GM18517 (cell line): ENCODE measurements at regions not wholly inside any gene's neighbourhood (a gene's known extent, or its start where the extent isn't known, plus 50 kb on each side); places are given as distances from the start of the nearest gene placed in this dataset.

Source experiments
- ATAC-seq: cut with Tn5 transposase; IDR thresholded peaks from one replicate; pipeline ENCODE4 v1.9.1; 2021; ENCODE audit warnings: mild to moderate bottlenecking, moderate library complexity; ENCODE audit not compliant: unreplicated experiment

GRCh38 chr6:140940251-140940925, 1192.3 kb upstream of the GJE1 start:
- no peak for ATAC-seq

GRCh38 chr6:140932909-140933308, 1199.8 kb upstream of the GJE1 start:
- ATAC-seq: no peak

GRCh38 chr6:140931581-140931980, 1201.1 kb upstream of the GJE1 start:
- no peak for ATAC-seq

DNA sequence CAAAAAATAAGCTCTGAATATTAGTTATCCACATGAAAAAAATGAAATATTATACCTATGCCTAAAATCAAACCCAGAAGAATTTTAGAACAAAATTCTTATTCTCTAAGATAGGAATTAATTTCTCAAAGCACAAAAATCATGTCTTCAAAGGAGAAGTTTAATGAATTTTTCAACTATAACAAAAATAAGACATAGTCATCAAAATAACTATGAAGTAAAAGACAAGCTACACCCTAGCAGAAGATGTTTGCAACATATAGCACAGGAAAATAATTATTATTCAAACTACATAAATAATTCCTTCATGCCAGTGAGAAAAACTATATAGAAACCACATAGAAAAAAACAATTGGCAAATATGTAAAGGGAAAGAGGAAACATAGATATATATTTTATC, 1203.6 kb upstream of the GJE1 start:
- no peak for ATAC-seq

DNA sequence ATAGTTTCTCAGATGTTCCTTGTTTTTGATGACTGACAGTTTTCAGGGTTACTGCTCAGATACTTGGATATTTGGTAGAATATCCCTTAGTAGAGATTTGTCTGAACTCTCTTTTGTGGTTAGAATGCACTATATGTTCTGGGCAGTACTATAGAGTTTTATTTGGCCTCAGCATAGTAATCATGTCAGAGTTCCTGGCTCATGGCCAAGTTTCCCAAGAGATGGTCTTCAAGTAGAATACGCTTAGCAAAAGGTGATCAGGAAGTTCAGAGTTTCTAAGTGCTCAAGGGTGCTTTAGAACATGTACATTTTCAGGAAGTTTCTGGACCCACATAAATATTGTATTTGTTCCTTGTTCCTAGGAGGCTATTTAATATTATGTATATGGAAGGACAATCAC, 1209.7 kb upstream of the GJE1 start:
- ATAC-seq: no peak

DNA sequence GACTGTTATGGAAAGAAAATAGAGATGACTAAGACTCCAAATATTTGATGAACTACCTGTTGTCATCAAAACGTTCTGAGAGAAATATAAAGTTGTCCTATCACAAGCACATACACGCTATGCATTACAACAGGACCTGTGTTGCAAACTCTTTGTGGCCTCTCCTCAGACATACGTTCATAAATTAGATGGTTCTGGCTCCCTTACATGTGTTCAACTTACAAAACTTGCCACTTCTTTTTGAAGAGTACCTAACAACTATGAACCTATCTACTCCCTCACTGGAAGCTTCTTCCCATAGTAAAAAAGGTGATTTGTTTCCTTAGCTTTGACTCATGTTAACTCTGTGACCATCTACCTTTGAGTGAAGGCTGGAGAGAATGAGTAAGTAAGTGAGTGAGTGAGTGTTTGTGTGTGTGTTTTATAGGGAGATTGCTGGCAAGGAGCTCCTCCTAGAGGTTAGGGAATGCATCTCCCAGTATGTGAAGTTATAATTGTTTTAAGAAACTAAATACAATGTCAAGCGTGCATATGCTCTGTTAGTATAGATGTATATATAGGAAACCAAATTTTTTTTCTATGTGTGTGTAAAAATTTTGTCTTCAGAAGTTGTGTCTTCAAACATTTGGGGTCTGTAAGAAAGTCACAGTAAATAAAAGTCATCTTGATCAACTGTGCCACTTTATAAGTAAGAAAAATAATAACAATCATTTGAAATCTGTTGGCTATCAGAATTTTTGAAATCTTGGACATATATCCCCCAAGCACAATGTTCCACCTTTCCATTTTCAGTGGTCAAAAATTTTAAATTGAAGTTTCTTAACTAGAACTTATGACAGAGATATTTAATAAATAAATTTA, 1211.1 kb upstream of the GJE1 start:
- no peak for ATAC-seq

DNA sequence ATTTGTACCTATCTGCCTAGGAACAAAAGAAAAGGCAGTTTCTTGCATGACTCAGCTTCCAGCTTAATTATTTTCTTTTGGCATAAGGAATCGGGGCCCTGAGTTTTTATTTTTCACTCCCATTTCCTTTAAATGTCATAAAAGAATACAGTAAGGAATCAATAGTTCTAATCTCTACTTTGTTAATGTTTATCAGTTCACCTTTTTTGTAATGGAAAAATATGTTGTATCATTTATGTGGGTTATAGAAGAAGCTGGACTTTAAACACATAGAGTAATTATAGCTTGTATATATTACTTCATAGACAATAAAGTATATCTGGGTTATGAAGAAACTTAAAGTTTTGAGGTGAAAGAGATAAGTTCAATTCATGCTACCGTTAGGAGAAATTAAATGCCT, 1214.8 kb upstream of the GJE1 start:
- ATAC-seq: no peak

DNA sequence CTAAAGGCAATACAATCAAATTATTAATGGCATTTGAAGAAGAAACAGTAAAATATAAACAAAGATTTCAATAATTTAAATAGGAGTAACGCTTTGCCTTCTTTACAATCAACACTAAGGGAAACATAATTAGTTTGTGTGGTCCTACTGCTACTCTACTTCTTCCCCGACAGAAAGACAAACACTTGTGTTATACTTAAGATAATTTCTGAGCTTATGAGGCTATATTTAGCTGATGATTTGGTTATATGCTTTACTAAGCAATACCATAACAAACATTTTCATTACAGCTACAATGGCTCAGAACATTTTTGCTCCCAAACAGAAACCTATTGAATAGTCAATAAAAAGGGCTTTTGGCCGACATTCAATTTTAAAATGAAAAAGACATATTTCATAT, 1217.2 kb upstream of the GJE1 start:
- ATAC-seq: no peak

GRCh38 chr6:140915103-140915502, 1217.6 kb upstream of the GJE1 start:
- no peak for ATAC-seq

- no peak for ATAC-seq
Measured at GRCh38 chr6:140912686-140913085, 1220.0 kb upstream of the GJE1 start.

DNA sequence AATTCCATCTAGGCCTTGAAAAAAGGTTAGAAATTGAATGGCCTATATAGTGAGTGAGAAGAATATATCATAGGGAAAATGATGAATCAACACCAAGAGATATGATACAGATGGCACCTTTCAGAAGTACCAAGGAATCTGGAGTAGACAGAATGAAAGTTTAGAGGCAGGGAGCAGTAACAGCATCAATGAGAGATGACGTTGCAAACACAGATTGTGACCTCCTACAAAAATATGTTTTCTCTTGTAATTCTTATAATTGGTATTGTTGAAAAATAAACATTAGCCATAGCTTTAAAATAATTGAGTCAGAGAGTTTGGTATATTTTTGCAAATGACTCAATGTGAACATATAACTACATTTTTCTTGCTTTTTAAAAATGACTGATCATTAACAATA, 1223.1 kb upstream of the GJE1 start:
- ATAC-seq: no peak

DNA sequence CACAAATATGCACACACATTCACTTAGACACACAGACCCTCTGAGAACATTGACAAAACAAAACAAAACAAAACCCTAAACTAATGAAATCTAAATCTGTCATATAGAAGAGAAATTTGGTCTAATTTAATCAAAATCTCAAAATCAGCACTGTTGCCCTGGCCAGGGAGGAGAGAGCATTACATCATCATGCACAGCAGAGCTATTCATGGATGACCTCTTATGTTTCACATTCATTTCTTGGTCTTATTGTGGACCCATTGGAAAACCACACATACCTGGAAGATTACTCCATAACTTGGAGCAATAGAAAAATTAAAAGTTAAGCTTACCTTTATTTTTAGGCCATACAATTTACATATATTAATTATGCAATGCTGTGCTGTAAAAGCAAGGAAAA, 1223.6 kb upstream of the GJE1 start:
- no peak for ATAC-seq

DNA sequence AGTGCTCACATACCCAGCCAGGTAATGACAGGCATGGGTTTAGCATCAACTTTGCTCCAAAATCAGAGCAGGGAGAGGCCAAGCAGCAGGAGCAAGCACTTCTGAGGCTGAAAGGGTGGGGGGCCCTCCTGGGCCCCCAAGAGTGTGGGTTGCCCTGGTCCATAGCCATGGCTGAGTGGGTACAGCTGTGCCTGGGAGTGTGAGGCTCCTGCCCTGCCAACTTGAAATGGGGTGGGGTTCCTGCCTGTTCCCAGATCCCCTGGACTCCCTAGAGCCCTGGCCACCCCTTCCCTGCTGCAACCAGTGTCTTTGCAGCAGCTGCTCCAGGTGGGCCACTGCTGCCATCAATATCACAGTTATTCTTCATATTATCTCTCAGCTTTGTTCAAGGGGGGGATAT, 1224.2 kb upstream of the GJE1 start:
- no peak for ATAC-seq

DNA sequence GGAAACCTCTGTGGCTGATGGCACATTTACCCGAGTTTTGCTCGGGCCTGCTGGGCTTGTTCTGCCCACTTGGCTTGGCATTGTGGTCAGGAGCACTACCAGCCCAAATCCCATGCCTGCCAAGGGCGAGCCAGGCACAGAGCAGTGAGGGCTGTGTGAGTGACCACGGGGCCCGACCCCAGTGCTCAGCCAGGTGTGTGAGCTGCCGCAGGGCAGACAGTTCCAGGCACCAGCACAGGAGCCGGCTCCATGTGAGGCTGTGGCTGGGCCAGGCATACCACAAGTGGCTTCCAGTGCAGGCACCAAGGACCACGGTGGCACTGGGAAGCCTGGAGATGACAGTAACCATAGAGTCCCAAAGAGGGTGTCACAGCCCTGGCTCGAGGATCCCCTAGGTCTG, 1225.5 kb upstream of the GJE1 start:
- no peak for ATAC-seq

- no peak for ATAC-seq
Measured at GRCh38 chr6:140905724-140906123, 1227.0 kb upstream of the GJE1 start.

- no peak for ATAC-seq
Measured at GRCh38 chr6:140905050-140905449, 1227.7 kb upstream of the GJE1 start.

GRCh38 chr6:140897804-140898573, 1234.7 kb upstream of the GJE1 start:
- ATAC-seq: no peak

- no peak for ATAC-seq
Measured at GRCh38 chr6:140897349-140897748, 1235.4 kb upstream of the GJE1 start.

GRCh38 chr6:140893432-140893831, 1239.3 kb upstream of the GJE1 start:
- ATAC-seq: no peak

DNA sequence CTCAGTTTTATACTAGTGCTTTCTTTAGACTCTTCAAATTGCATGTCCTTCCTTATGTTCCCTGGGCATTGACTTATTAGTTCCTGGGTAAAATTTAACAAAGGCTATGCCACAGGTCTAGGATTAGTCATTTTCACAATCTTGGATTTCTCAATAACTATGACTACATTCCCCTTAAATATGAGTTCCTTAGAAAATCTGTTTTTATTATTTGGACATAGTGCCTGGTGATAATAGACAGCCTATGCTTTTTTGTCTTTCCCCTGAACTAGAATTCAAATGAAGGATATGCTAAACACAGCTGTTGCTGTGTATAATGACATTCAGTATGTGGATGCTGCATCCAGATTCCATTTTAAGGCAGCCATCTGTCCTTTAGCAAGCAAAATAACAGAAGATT, 1252.8 kb upstream of the GJE1 start:
- no peak for ATAC-seq

DNA sequence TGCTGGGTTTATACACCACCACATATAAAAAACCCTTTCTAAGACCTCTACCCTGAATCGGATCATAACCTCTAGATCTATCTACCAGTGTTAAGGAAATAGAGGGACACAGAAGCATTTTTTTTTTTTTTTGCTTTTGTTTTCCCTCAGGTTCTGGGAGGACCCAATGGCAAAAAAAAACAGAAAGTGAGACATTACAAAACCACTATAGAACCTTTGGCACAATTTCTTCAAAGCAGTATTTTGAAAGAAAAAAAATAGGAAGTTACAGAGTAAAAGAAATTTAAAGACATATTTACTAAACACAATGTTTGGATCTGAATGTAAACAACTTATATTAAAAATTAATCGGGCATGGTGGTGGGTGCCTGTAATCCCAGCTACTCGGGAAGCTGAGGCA, 1258.7 kb upstream of the GJE1 start:
- no peak for ATAC-seq

GRCh38 chr6:140872885-140873284, 1259.8 kb upstream of the GJE1 start:
- no peak for ATAC-seq
